ENCODE measurements at regions not wholly inside any gene's neighbourhood (a gene's known extent, or its start where the extent isn't known, plus 50 kb on each side); places are given as distances from the start of the nearest gene placed in this dataset.

- Histone ChIP-seq H3K36me3 (ENCODE audit: insufficient read depth, low read length) (no peaks in the 10 kb centered on the region), H3K4me3 (ENCODE audit: low read depth in 1 of 2, low read length in 2 of 2) (no peak overlapping the region)
Observed at GRCh38 chr13:82344867-82345266, 1537.4 kb downstream of the SLITRK1 start.

GRCh38 chr13:82341116-82341515, 1541.2 kb downstream of the SLITRK1 start:
- H3K4me3 ChIP-seq (ENCODE audit: low read depth in 1 of 2, low read length in 2 of 2), result no peak overlapping the region
- H3K9ac ChIP-seq (ENCODE audit: low read length), result no peak overlapping the region
- H3K27me3 ChIP-seq (ENCODE audit: control insufficient read depth in 1 of 2, insufficient read depth in 2 of 2, low read length in 2 of 2), result no peaks in the 10 kb centered on the region
- H3K36me3 ChIP-seq (ENCODE audit: insufficient read depth, low read length), result no peaks in the 10 kb centered on the region
- no peak overlapping the region for H3K27ac ChIP-seq (ENCODE audit: low read depth, low read length)
- H3K9me3 ChIP-seq (ENCODE audit: low read length), result no peaks in the 10 kb centered on the region
- H3K4me1 ChIP-seq (ENCODE audit: insufficient read depth, low read length), result no peaks in the 10 kb centered on the region

More at GRCh38 chr13:82344867-82345266, 1537.4 kb downstream of the SLITRK1 start:
- Histone ChIP-seq H3K27me3 (ENCODE audit: control insufficient read depth in 1 of 2, insufficient read depth in 2 of 2, low read length in 2 of 2) (no peaks in the 10 kb centered on the region), H3K27ac (ENCODE audit: low read depth, low read length) (no peak overlapping the region), H3K9ac (ENCODE audit: low read length) (no peak overlapping the region), H3K9me3 (ENCODE audit: low read length) (no peaks in the 10 kb centered on the region), H3K4me1 (ENCODE audit: insufficient read depth, low read length) (no peaks in the 10 kb centered on the region)

GRCh38 chr13:82330499-82330898, 1551.8 kb downstream of the SLITRK1 start:
- H3K27me3 ChIP-seq (ENCODE audit: control insufficient read depth in 1 of 2, insufficient read depth in 2 of 2, low read length in 2 of 2), result no peaks in the 10 kb centered on the region
- no peak overlapping the region for H3K27ac ChIP-seq (ENCODE audit: low read depth, low read length)
- no peak overlapping the region for H3K4me3 ChIP-seq (ENCODE audit: low read depth in 1 of 2, low read length in 2 of 2)
- no peaks in the 10 kb centered on the region for H3K36me3 ChIP-seq (ENCODE audit: insufficient read depth, low read length)
- no peaks in the 10 kb centered on the region for H3K9me3 ChIP-seq (ENCODE audit: low read length)
- no peaks in the 10 kb centered on the region for H3K4me1 ChIP-seq (ENCODE audit: insufficient read depth, low read length)
- H3K9ac ChIP-seq (ENCODE audit: low read length), result no peak overlapping the region

- H3K4me1 ChIP-seq (ENCODE audit: insufficient read depth, low read length), result no peaks in the 10 kb centered on the region
- no peaks in the 10 kb centered on the region for H3K36me3 ChIP-seq (ENCODE audit: insufficient read depth, low read length)
- H3K27ac ChIP-seq (ENCODE audit: low read depth, low read length), result no peak overlapping the region
Observed at GRCh38 chr13:82323101-82323500, 1559.2 kb downstream of the SLITRK1 start.

GRCh38 chr13:82305588-82305987, 1576.7 kb downstream of the SLITRK1 start:
- Histone ChIP-seq H3K9ac (ENCODE audit: low read length) (no peak overlapping the region), H3K36me3 (ENCODE audit: insufficient read depth, low read length) (no peaks in the 10 kb centered on the region), H3K9me3 (ENCODE audit: low read length) (no peaks in the 10 kb centered on the region), H3K27ac (ENCODE audit: low read depth, low read length) (no peak overlapping the region), H3K4me1 (ENCODE audit: insufficient read depth, low read length) (no peaks in the 10 kb centered on the region), H3K4me3 (ENCODE audit: low read depth in 1 of 2, low read length in 2 of 2) (no peak overlapping the region), H3K27me3 (ENCODE audit: control insufficient read depth in 1 of 2, insufficient read depth in 2 of 2, low read length in 2 of 2) (no peaks in the 10 kb centered on the region)

More at GRCh38 chr13:82323101-82323500, 1559.2 kb downstream of the SLITRK1 start:
- Histone ChIP-seq H3K9me3 (ENCODE audit: low read length) (peaks cover under 1% of the 10 kb centered on the region), H3K27me3 (ENCODE audit: control insufficient read depth in 1 of 2, insufficient read depth in 2 of 2, low read length in 2 of 2) (no peaks in the 10 kb centered on the region), H3K9ac (ENCODE audit: low read length) (no peak overlapping the region), H3K4me3 (ENCODE audit: low read depth in 1 of 2, low read length in 2 of 2) (no peak overlapping the region)

GRCh38 chr13:82298106-82298505, 1584.2 kb downstream of the SLITRK1 start:
- H3K9me3 ChIP-seq (ENCODE audit: low read length), result no peaks in the 10 kb centered on the region
- H3K27me3 ChIP-seq (ENCODE audit: control insufficient read depth in 1 of 2, insufficient read depth in 2 of 2, low read length in 2 of 2), result no peaks in the 10 kb centered on the region
- no peak overlapping the region for H3K27ac ChIP-seq (ENCODE audit: low read depth, low read length)
- H3K9ac ChIP-seq (ENCODE audit: low read length), result no peak overlapping the region
- no peaks in the 10 kb centered on the region for H3K4me1 ChIP-seq (ENCODE audit: insufficient read depth, low read length)
- no peak overlapping the region for H3K4me3 ChIP-seq (ENCODE audit: low read depth in 1 of 2, low read length in 2 of 2)
- H3K36me3 ChIP-seq (ENCODE audit: insufficient read depth, low read length), result no peaks in the 10 kb centered on the region

- H3K9me3 ChIP-seq (ENCODE audit: low read length), result no peaks in the 10 kb centered on the region
- no peaks in the 10 kb centered on the region for H3K36me3 ChIP-seq (ENCODE audit: insufficient read depth, low read length)
- H3K4me3 ChIP-seq (ENCODE audit: low read depth in 1 of 2, low read length in 2 of 2), result no peak overlapping the region
- H3K27ac ChIP-seq (ENCODE audit: low read depth, low read length), result no peak overlapping the region
- no peaks in the 10 kb centered on the region for H3K4me1 ChIP-seq (ENCODE audit: insufficient read depth, low read length)
- H3K27me3 ChIP-seq (ENCODE audit: control insufficient read depth in 1 of 2, insufficient read depth in 2 of 2, low read length in 2 of 2), result no peaks in the 10 kb centered on the region
- no peak overlapping the region for H3K9ac ChIP-seq (ENCODE audit: low read length)
Observed at GRCh38 chr13:82294226-82294625, 1588.0 kb downstream of the SLITRK1 start.

GRCh38 chr13:82292334-82292733, 1589.9 kb downstream of the SLITRK1 start:
- H3K4me3 ChIP-seq (ENCODE audit: low read depth in 1 of 2, low read length in 2 of 2), result no peak overlapping the region
- no peak overlapping the region for H3K27ac ChIP-seq (ENCODE audit: low read depth, low read length)
- no peaks in the 10 kb centered on the region for H3K27me3 ChIP-seq (ENCODE audit: control insufficient read depth in 1 of 2, insufficient read depth in 2 of 2, low read length in 2 of 2)
- no peaks in the 10 kb centered on the region for H3K36me3 ChIP-seq (ENCODE audit: insufficient read depth, low read length)
- no peaks in the 10 kb centered on the region for H3K9me3 ChIP-seq (ENCODE audit: low read length)
- no peak overlapping the region for H3K9ac ChIP-seq (ENCODE audit: low read length)
- H3K4me1 ChIP-seq (ENCODE audit: insufficient read depth, low read length), result no peaks in the 10 kb centered on the region

- Histone ChIP-seq H3K27me3 (ENCODE audit: control insufficient read depth in 1 of 2, insufficient read depth in 2 of 2, low read length in 2 of 2) (no peaks in the 10 kb centered on the region), H3K9me3 (ENCODE audit: low read length) (no peaks in the 10 kb centered on the region), H3K9ac (ENCODE audit: low read length) (no peak overlapping the region), H3K27ac (ENCODE audit: low read depth, low read length) (no peak overlapping the region), H3K36me3 (ENCODE audit: insufficient read depth, low read length) (no peaks in the 10 kb centered on the region), H3K4me3 (ENCODE audit: low read depth in 1 of 2, low read length in 2 of 2) (no peak overlapping the region), H3K4me1 (ENCODE audit: insufficient read depth, low read length) (no peaks in the 10 kb centered on the region)
Observed at GRCh38 chr13:82291852-82292251, 1590.4 kb downstream of the SLITRK1 start.

GRCh38 chr13:82275644-82276043, 1606.6 kb downstream of the SLITRK1 start:
- Histone ChIP-seq H3K36me3 (ENCODE audit: insufficient read depth, low read length) (no peaks in the 10 kb centered on the region), H3K4me1 (ENCODE audit: insufficient read depth, low read length) (no peaks in the 10 kb centered on the region), H3K9ac (ENCODE audit: low read length) (no peak overlapping the region), H3K9me3 (ENCODE audit: low read length) (no peaks in the 10 kb centered on the region), H3K27me3 (ENCODE audit: control insufficient read depth in 1 of 2, insufficient read depth in 2 of 2, low read length in 2 of 2) (no peaks in the 10 kb centered on the region), H3K4me3 (ENCODE audit: low read depth in 1 of 2, low read length in 2 of 2) (no peak overlapping the region), H3K27ac (ENCODE audit: low read depth, low read length) (no peak overlapping the region)

- H3K4me3 ChIP-seq (ENCODE audit: low read depth in 1 of 2, low read length in 2 of 2), result no peak overlapping the region
- H3K9ac ChIP-seq (ENCODE audit: low read length), result no peak overlapping the region
- no peaks in the 10 kb centered on the region for H3K9me3 ChIP-seq (ENCODE audit: low read length)
- H3K27me3 ChIP-seq (ENCODE audit: control insufficient read depth in 1 of 2, insufficient read depth in 2 of 2, low read length in 2 of 2), result no peaks in the 10 kb centered on the region
- no peak overlapping the region for H3K27ac ChIP-seq (ENCODE audit: low read depth, low read length)
- H3K36me3 ChIP-seq (ENCODE audit: insufficient read depth, low read length), result no peaks in the 10 kb centered on the region
- no peaks in the 10 kb centered on the region for H3K4me1 ChIP-seq (ENCODE audit: insufficient read depth, low read length)
Observed at GRCh38 chr13:82259284-82259683, 1623.0 kb downstream of the SLITRK1 start.

GRCh38 chr13:82257790-82258507, 1624.3 kb downstream of the SLITRK1 start:
- no peaks in the 10 kb centered on the region for H3K9me3 ChIP-seq (ENCODE audit: low read length)
- H3K4me1 ChIP-seq (ENCODE audit: insufficient read depth, low read length), result no peaks in the 10 kb centered on the region
- no peaks in the 10 kb centered on the region for H3K27me3 ChIP-seq (ENCODE audit: control insufficient read depth in 1 of 2, insufficient read depth in 2 of 2, low read length in 2 of 2)
- no peak overlapping the region for H3K9ac ChIP-seq (ENCODE audit: low read length)
- no peak overlapping the region for H3K4me3 ChIP-seq (ENCODE audit: low read depth in 1 of 2, low read length in 2 of 2)
- no peaks in the 10 kb centered on the region for H3K36me3 ChIP-seq (ENCODE audit: insufficient read depth, low read length)
- no peak overlapping the region for H3K27ac ChIP-seq (ENCODE audit: low read depth, low read length)

Data from muscle layer of colon (tissue), 2 donors.